HEK293T (cell line): ENCODE measurements at regions not wholly inside any gene's neighbourhood (a gene's known extent, or its start where the extent isn't known, plus 50 kb on each side); places are given as distances from the start of the nearest gene placed in this dataset.
"Not testable (repeated sequence)": the region's sequence is repeated elsewhere in the genome, so short reads cannot be mapped to it uniquely, and the experiment has no call there.

Source experiments
- CTCF ChIA-PET: fragments of 350-600 bp; formaldehyde crosslinking; extraction: SDS; loops from one replicate; lab custom pipeline; 2021; ENCODE audit warnings: antibody characterized with exemption, inconsistent platforms; lab: Yijun Ruan, JAX
- POLR2A ChIA-PET: fragments of 350-600 bp; formaldehyde crosslinking; extraction: SDS; loops from one replicate; lab custom pipeline; 2020; ENCODE audit warnings: antibody characterized with exemption, inconsistent platforms; lab: Yijun Ruan, JAX
- DNase-seq: peaks from one replicate; pipeline ENCODE4 v3.0.0; 2012; ENCODE audit warnings: mixed read lengths; ENCODE audit errors: extremely low spot score
- ARNT ChIP-seq: fragments of 450-650 bp; IDR thresholded peaks from 2 replicates; pipeline ENCODE4 v1.6.1; 2017; ENCODE audit warnings: mild to moderate bottlenecking
- BHLHE40 ChIP-seq: fragments of 450-650 bp; IDR thresholded peaks from 2 replicates; pipeline ENCODE4 v1.6.1; 2016; ENCODE audit warnings: mild to moderate bottlenecking, moderate library complexity, borderline replicate concordance
- CTBP1 ChIP-seq: fragments of 450-650 bp; IDR thresholded peaks from 2 replicates; pipeline ENCODE4 v1.6.1; 2016; ENCODE audit warnings: borderline replicate concordance
- ELF4 ChIP-seq: fragments of 450-650 bp; IDR thresholded peaks from 2 replicates; pipeline ENCODE4 v1.6.1; 2017; ENCODE audit warnings: antibody characterized with exemption
- FOXA1 ChIP-seq: fragments of 450-650 bp; IDR thresholded peaks from 2 replicates; pipeline ENCODE4 v1.6.1; 2016; ENCODE audit warnings: mild to moderate bottlenecking
- FOXK2 ChIP-seq: fragments of 450-650 bp; IDR thresholded peaks from 2 replicates; pipeline ENCODE4 v1.6.1; 2016; ENCODE audit warnings: mild to moderate bottlenecking
- FOXM1 ChIP-seq: fragments of 450-650 bp; IDR thresholded peaks from 2 replicates; pipeline ENCODE4 v1.6.1; 2017; ENCODE audit warnings: mild to moderate bottlenecking, borderline replicate concordance
- HDGF ChIP-seq: fragments of 450-650 bp; IDR thresholded peaks from 2 replicates; pipeline ENCODE4 v1.6.1; 2017; ENCODE audit warnings: antibody characterized with exemption, borderline replicate concordance
- L3MBTL2 ChIP-seq: fragments of 450-650 bp; conservative IDR thresholded peaks from 2 replicates; pipeline ENCODE4 v1.6.1; 2016; ENCODE audit warnings: mild to moderate bottlenecking
- LEF1 ChIP-seq: fragments of 450-650 bp; IDR thresholded peaks from 2 replicates; pipeline ENCODE4 v1.6.1; 2017; ENCODE audit warnings: mild to moderate bottlenecking, borderline replicate concordance
- NFRKB ChIP-seq: fragments of 450-650 bp; IDR thresholded peaks from 2 replicates; pipeline ENCODE4 v1.6.1; 2016; ENCODE audit warnings: mild to moderate bottlenecking, moderate library complexity
- SP1 ChIP-seq: fragments of 450-650 bp; IDR thresholded peaks from 2 replicates; pipeline ENCODE4 v1.6.1; 2017
- SUZ12 ChIP-seq: fragments of 450-650 bp; IDR thresholded peaks from 2 replicates; pipeline ENCODE4 v1.6.1; 2016; ENCODE audit warnings: mild to moderate bottlenecking
- TARDBP ChIP-seq: fragments of 450-650 bp; IDR thresholded peaks from 2 replicates; pipeline ENCODE4 v1.6.1; 2016
- ZNF384 ChIP-seq: fragments of 450-650 bp; IDR thresholded peaks from 2 replicates; pipeline ENCODE4 v1.6.1; 2016
- TF ChIP-seq, protein P1 (sequence below): fragments of 450-650 bp; IDR thresholded peaks from 2 replicates; pipeline ENCODE4 v1.6.1; 2016

DNA sequence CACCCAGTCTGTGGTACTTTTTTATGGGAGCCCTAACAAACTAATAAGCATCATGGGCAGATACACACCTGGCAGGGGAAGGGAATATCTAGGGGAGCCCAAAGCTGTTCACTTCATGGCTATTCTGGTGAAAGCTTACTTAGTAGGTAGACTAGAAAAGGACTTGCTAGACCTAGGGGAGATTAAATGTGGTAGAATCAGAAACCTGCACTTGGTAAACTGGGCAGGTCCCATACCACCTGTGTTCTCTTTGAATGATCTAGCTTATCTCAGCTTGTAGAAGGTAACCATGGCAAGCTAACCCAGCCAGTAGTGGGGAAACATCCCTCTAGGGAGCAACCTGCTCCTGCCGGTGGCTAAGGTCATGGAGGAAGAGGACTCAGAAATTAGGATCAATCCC is 113.9 kb upstream of the TMTC4 start:
- CTCF ChIA-PET = no interaction called here
- TF ChIP-seq L3MBTL2 (no peak), FOXA1 (no peak), FOXM1 (no peak), SUZ12 (no peak), LEF1 (no peak), CTBP1 (no peak), BHLHE40 (no peak), ARNT (no peak), SP1 (no peak), ZNF384 (no peak), HDGF (no peak), NFRKB (no peak), TARDBP (no peak), FOXK2 (no peak), ELF4 (no peak)
- TF ChIP-seq, protein P1, sequence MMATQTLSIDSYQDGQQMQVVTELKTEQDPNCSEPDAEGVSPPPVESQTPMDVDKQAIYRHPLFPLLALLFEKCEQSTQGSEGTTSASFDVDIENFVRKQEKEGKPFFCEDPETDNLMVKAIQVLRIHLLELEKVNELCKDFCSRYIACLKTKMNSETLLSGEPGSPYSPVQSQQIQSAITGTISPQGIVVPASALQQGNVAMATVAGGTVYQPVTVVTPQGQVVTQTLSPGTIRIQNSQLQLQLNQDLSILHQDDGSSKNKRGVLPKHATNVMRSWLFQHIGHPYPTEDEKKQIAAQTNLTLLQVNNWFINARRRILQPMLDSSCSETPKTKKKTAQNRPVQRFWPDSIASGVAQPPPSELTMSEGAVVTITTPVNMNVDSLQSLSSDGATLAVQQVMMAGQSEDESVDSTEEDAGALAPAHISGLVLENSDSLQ = no peak
- POLR2A ChIA-PET = no interaction called here
- DNase-seq = no peak

GRCh38 chr13:100787899-100788298 is 113.3 kb upstream of the TMTC4 start:
- TF ChIP-seq BHLHE40 = no peak
- TF ChIP-seq HDGF = no peak
- TF ChIP-seq, protein P1 = no peak
- no peak for TF ChIP-seq L3MBTL2
- TF ChIP-seq ARNT = no peak
- no peak for TF ChIP-seq FOXM1
- no peak for TF ChIP-seq ELF4
- TF ChIP-seq ZNF384 = no peak
- TF ChIP-seq TARDBP = no peak
- no peak for DNase-seq
- ChIA-PET POLR2A (no interaction called here), CTCF (no interaction called here)

DNA sequence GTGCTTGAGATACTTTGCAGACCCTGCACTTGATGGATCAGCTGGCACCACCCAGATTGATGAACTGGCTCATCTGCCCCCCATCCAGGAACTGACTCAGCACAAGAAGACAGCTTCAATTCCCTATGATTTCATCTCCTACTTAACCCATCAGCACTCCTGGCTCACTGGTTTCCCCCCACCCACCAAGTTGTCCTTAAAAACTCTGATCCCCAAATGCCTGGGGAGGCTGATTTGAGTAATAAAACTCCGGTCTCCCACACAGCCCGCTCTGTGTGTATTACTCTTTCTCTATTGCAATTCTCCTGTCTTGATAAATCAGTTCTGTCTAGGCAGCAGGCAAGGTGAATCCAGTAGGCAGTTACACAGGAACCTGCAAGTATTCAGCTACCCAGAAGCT is 102.1 kb upstream of the TMTC4 start:
- CTCF ChIA-PET, POLR2A ChIA-PET, DNase-seq: not testable (repeated sequence)

GRCh38 chr13:100773923-100774663 is 99.5 kb upstream of the TMTC4 start:
- ChIA-PET CTCF (no interaction called here), POLR2A (no interaction called here)
- no peak for DNase-seq
- no peak for TF ChIP-seq L3MBTL2
- no peak for TF ChIP-seq CTBP1
- TF ChIP-seq, protein P1 = no peak
- no peak for TF ChIP-seq TARDBP

DNA sequence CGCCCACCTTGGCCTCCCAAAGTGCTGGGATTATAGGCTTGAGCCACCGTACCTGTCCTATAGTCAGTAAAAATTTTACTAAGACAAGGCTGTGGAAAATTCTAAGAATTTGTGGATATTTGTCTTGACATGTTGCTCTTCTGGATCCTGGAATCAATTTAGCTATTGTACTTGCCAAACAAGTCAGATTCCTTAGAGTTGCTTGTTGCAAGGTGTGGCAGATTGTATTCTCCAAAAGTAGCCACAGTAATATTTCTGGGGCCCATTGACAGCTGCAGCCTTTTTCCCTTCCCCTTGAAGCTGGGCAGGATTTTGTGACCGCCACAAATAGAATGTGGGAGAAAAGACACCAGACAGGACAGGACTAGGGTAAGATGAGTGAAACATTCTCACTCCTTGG is 98.8 kb upstream of the TMTC4 start:
- DNase-seq = no peak
- CTCF ChIA-PET = no interaction called here
- no peak for TF ChIP-seq FOXA1
- TF ChIP-seq ELF4 = no peak
- TF ChIP-seq FOXM1 = no peak
- TF ChIP-seq LEF1 = no peak
- TF ChIP-seq HDGF = no peak
- no peak for TF ChIP-seq BHLHE40
- no peak for TF ChIP-seq FOXK2
- TF ChIP-seq, protein P1 = no peak
- TF ChIP-seq ARNT = no peak
- no peak for TF ChIP-seq TARDBP
- TF ChIP-seq CTBP1 = no peak
- POLR2A ChIA-PET = no interaction called here

DNA sequence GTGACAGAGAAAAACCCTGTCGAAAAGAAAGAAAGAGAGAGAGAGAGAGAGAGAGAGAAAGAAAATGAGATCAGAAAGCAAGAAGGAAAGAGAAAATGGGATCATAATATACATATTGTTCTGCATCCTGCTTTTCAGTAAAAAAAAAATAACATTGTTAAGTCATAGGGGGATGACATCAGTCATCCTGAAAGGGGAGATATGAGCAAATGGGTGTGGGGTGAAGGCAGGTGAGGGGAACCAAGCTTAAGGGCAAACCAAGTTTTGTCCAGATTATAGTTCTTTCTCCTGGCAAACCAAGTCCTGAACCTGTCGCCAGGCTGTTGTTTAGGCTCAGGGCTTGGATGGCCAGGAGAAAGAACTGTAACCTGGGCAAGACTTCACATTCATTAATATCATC is 92.6 kb upstream of the TMTC4 start:
- no peak for DNase-seq
- TF ChIP-seq CTBP1 = no peak
- no peak for TF ChIP-seq FOXA1
- TF ChIP-seq NFRKB = no peak
- no peak for TF ChIP-seq HDGF
- TF ChIP-seq FOXM1 = no peak
- TF ChIP-seq TARDBP = no peak
- TF ChIP-seq LEF1 = no peak
- no peak for TF ChIP-seq ZNF384
- TF ChIP-seq FOXK2 = no peak
- no peak for TF ChIP-seq L3MBTL2
- no peak for TF ChIP-seq BHLHE40
- TF ChIP-seq, protein P1 = no peak
- TF ChIP-seq SUZ12 = no peak
- TF ChIP-seq SP1 = no peak
- no peak for TF ChIP-seq ELF4
- no peak for TF ChIP-seq ARNT
- ChIA-PET POLR2A (no interaction called here), CTCF (interaction anchor here (0.6 kb wide), 1 partner anchor 9 kb away, joined by 4 read pairs; no protein-coding TSS in a partner anchor)

DNA sequence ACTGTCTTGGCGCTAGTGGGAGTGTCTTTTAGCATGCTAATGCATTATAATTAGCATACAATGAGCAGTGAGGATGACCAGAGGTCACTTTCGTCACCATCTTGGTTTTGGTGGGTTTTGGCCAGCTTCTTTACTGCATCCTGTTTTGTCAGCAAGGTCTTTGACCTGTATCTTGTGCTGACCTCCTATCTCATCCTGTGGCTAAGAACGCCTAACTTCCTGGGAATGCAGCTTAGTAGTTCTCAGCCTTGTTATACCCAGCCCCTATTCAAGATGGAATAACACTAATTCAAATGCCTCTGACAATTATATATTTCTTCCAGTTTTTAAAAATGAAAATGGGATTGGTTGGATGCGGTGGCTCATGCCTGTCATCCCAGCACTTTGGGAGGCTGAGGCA is 92.0 kb upstream of the TMTC4 start:
- POLR2A ChIA-PET, CTCF ChIA-PET, DNase-seq: not testable (repeated sequence)
